Parathyroid adenoma (tissue), 2 donors: ENCODE measurements at regions not wholly inside any gene's neighbourhood (a gene's known extent, or its start where the extent isn't known, plus 50 kb on each side); places are given as distances from the start of the nearest gene placed in this dataset.

Experiments
- H2AFZ ChIP-seq: fragments of 300-600 bp; sonication (generic); one replicate; pipeline ENCODE4 v1.7.0; 2017; ENCODE audit warnings: antibody characterized with exemption, mild to moderate bottlenecking
- H3K27ac ChIP-seq: fragments of 300-600 bp; sonication (generic); one replicate; pipeline ENCODE4 v1.7.0; 2017
- H3K27me3 ChIP-seq: fragments of 300-600 bp; sonication (generic); one replicate; pipeline ENCODE4 v1.7.0; 2017; ENCODE audit warnings: low read length; ENCODE audit not compliant: control insufficient read depth, insufficient read depth
- H3K36me3 ChIP-seq: fragments of 300-600 bp; sonication (generic); one replicate; pipeline ENCODE4 v1.7.0; 2017; ENCODE audit warnings: low read length; ENCODE audit not compliant: control insufficient read depth, insufficient read depth
- H3K4me1 ChIP-seq: fragments of 300-600 bp; sonication (generic); one replicate; pipeline ENCODE4 v1.7.0; 2017; ENCODE audit warnings: control low read depth
- H3K4me2 ChIP-seq: fragments of 300-600 bp; sonication (generic); one replicate; pipeline ENCODE4 v1.7.0; 2017; ENCODE audit warnings: low read length
- H3K4me3 ChIP-seq: fragments of 300-600 bp; sonication (generic); one replicate; pipeline ENCODE4 v1.7.0; 2017; ENCODE audit warnings: low read depth, low read length
- H3K79me2 ChIP-seq: fragments of 300-600 bp; sonication (generic); one replicate; pipeline ENCODE4 v1.7.0; 2017; ENCODE audit warnings: control low read depth
- H3K9ac ChIP-seq: fragments of 300-600 bp; sonication (generic); one replicate; pipeline ENCODE4 v1.7.0; 2017; ENCODE audit warnings: mild to moderate bottlenecking
- H3K9me3 ChIP-seq: fragments of 300-600 bp; sonication (generic); one replicate; pipeline ENCODE4 v1.7.0; 2017; ENCODE audit warnings: low read length; ENCODE audit not compliant: control insufficient read depth
- TF ChIP-seq, protein P1 (sequence below): fragments of 300-600 bp; sonication (generic); IDR thresholded peaks from one replicate; pipeline ENCODE4 v1.7.0; 2017; ENCODE audit warnings: antibody characterized with exemption, mild to moderate bottlenecking
- donor health status: primary hyperparathyroidism.

- H3K27ac ChIP-seq, result no peak overlapping the region
- TF ChIP-seq, protein P1, sequence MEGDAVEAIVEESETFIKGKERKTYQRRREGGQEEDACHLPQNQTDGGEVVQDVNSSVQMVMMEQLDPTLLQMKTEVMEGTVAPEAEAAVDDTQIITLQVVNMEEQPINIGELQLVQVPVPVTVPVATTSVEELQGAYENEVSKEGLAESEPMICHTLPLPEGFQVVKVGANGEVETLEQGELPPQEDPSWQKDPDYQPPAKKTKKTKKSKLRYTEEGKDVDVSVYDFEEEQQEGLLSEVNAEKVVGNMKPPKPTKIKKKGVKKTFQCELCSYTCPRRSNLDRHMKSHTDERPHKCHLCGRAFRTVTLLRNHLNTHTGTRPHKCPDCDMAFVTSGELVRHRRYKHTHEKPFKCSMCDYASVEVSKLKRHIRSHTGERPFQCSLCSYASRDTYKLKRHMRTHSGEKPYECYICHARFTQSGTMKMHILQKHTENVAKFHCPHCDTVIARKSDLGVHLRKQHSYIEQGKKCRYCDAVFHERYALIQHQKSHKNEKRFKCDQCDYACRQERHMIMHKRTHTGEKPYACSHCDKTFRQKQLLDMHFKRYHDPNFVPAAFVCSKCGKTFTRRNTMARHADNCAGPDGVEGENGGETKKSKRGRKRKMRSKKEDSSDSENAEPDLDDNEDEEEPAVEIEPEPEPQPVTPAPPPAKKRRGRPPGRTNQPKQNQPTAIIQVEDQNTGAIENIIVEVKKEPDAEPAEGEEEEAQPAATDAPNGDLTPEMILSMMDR, result no peak
- H3K9ac ChIP-seq, result no peak overlapping the region
- H3K9me3 ChIP-seq, result no peaks in the 10 kb centered on the region
- H3K4me3 ChIP-seq, result no peak overlapping the region
- no peaks in the 10 kb centered on the region for H3K36me3 ChIP-seq
- no peak overlapping the region for H3K4me2 ChIP-seq
- no peaks in the 10 kb centered on the region for H3K27me3 ChIP-seq
- no peak overlapping the region for H2AFZ ChIP-seq
- no peaks in the 10 kb centered on the region for H3K79me2 ChIP-seq
- no peaks in the 10 kb centered on the region for H3K4me1 ChIP-seq
Measured at GRCh38 chr5:162248107-162248713, 180.6 kb downstream of the GABRG2 start.

GRCh38 chr5:162256711-162257110 lies 189.1 kb downstream of the GABRG2 start:
- Histone ChIP-seq H3K36me3 (no peaks in the 10 kb centered on the region), H3K9ac (no peak overlapping the region), H3K9me3 (no peaks in the 10 kb centered on the region), H3K4me1 (no peaks in the 10 kb centered on the region), H3K27ac (no peak overlapping the region), H2AFZ (no peak overlapping the region), H3K4me2 (no peak overlapping the region), H3K4me3 (no peak overlapping the region), H3K27me3 (no peaks in the 10 kb centered on the region), H3K79me2 (no peaks in the 10 kb centered on the region)
- TF ChIP-seq, protein P1, result no peak

GRCh38 chr5:162268694-162269481 lies 201.3 kb downstream of the GABRG2 start:
- no peaks in the 10 kb centered on the region for H3K36me3 ChIP-seq
- H3K27me3 ChIP-seq, result no peaks in the 10 kb centered on the region
- no peak overlapping the region for H3K4me2 ChIP-seq
- H2AFZ ChIP-seq, result no peak overlapping the region
- TF ChIP-seq, protein P1, result no peak
- H3K4me1 ChIP-seq, result no peaks in the 10 kb centered on the region
- H3K79me2 ChIP-seq, result no peaks in the 10 kb centered on the region
- H3K9ac ChIP-seq, result no peak overlapping the region
- H3K27ac ChIP-seq, result no peak overlapping the region
- no peak overlapping the region for H3K4me3 ChIP-seq
- H3K9me3 ChIP-seq, result no peaks in the 10 kb centered on the region

DNA sequence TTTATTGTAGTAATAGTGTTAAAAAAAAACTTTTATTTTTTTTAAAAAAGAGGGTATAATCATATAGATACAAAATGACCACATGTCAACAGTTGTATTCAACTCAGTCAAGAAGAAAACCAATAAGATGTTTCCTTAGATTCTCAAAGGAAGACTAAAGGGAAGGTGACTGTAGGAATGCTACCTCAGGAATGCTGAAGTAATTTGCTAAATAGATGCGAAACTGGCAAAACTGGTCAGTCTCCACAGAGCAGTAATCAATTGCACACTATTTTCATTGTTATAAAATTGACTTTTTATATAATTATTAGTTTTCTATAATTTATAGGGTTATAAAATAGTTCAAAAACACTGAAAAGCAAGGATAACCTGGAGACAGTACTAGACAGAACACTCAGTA lies 204.8 kb downstream of the GABRG2 start:
- no peaks in the 10 kb centered on the region for H3K36me3 ChIP-seq
- no peaks in the 10 kb centered on the region for H3K9me3 ChIP-seq
- H3K27ac ChIP-seq, result no peak overlapping the region
- H3K4me3 ChIP-seq, result no peak overlapping the region
- H3K4me1 ChIP-seq, result no peaks in the 10 kb centered on the region
- TF ChIP-seq, protein P1, result no peak
- H2AFZ ChIP-seq, result no peak overlapping the region
- no peaks in the 10 kb centered on the region for H3K79me2 ChIP-seq
- no peak overlapping the region for H3K4me2 ChIP-seq
- H3K9ac ChIP-seq, result no peak overlapping the region
- H3K27me3 ChIP-seq, result no peaks in the 10 kb centered on the region
